GM18511 (cell line): ENCODE measurements at regions not wholly inside any gene's neighbourhood (a gene's known extent, or its start where the extent isn't known, plus 50 kb on each side); places are given as distances from the start of the nearest gene placed in this dataset.
"Not testable (repeated sequence)": the region's sequence is repeated elsewhere in the genome, so short reads cannot be mapped to it uniquely, and the experiment has no call there.

Experiments used
- ATAC-seq: cut with Tn5 transposase; IDR thresholded peaks from one replicate; pipeline ENCODE4 v1.9.1; 2021; ENCODE audit warnings: mild to moderate bottlenecking, moderate library complexity; ENCODE audit not compliant: unreplicated experiment

- ATAC-seq, result no peak
These were observed 366.4 kb upstream of the RASGRP1 start for GRCh38 chr15:38930851-38931572.

GRCh38 chr15:38941399-38941953 is 376.9 kb upstream of the RASGRP1 start:
- ATAC-seq, result no peak

- ATAC-seq, result no peak
These were observed 379.9 kb upstream of the RASGRP1 start for GRCh38 chr15:38944536-38944935.

- ATAC-seq, result no peak
These were observed 381.1 kb upstream of the RASGRP1 start for GRCh38 chr15:38945551-38946298.

- ATAC-seq, result no peak
These were observed 389.5 kb upstream of the RASGRP1 start for GRCh38 chr15:38954090-38954489.

GRCh38 chr15:38961456-38961855 is 396.8 kb upstream of the RASGRP1 start:
- no peak for ATAC-seq

- no peak for ATAC-seq
These were observed 397.3 kb upstream of the RASGRP1 start for GRCh38 chr15:38961931-38962330.

GRCh38 chr15:38972831-38973230 is 408.2 kb upstream of the RASGRP1 start:
- ATAC-seq, result no peak

GRCh38 chr15:38975282-38975990 is 410.8 kb upstream of the RASGRP1 start:
- ATAC-seq, result no peak

GRCh38 chr15:38991126-38991525 is 426.5 kb upstream of the RASGRP1 start:
- no peak for ATAC-seq

GRCh38 chr15:38991701-38992100 is 427.1 kb upstream of the RASGRP1 start:
- ATAC-seq, result no peak

- no peak for ATAC-seq
These were observed 427.9 kb upstream of the RASGRP1 start for GRCh38 chr15:38992506-38992905.

- no peak for ATAC-seq
These were observed 428.3 kb upstream of the RASGRP1 start for GRCh38 chr15:38992930-38993329.

GRCh38 chr15:38994310-38994709 is 429.7 kb upstream of the RASGRP1 start:
- ATAC-seq, result no peak

GRCh38 chr15:38996111-38996631 is 431.6 kb upstream of the RASGRP1 start:
- ATAC-seq, result no peak

- no peak for ATAC-seq
These were observed 433.2 kb upstream of the RASGRP1 start for GRCh38 chr15:38997841-38998240.

GRCh38 chr15:39000008-39000734 is 435.6 kb upstream of the RASGRP1 start:
- ATAC-seq, result no peak

- ATAC-seq, result no peak
These were observed 445.1 kb upstream of the RASGRP1 start for GRCh38 chr15:39009740-39010139.

GRCh38 chr15:39011066-39011465 is 446.5 kb upstream of the RASGRP1 start:
- ATAC-seq, result not testable (repeated sequence)

- no peak for ATAC-seq
These were observed 448.6 kb upstream of the RASGRP1 start for GRCh38 chr15:39013262-39013661.

GRCh38 chr15:39014682-39015081 is 450.1 kb upstream of the RASGRP1 start:
- no peak for ATAC-seq
